WTC11 (cell line): ENCODE measurements at regions not wholly inside any gene's neighbourhood (a gene's known extent, or its start where the extent isn't known, plus 50 kb on each side); places are given as distances from the start of the nearest gene placed in this dataset.

ENCODE experiments used
- ATAC-seq: fragments of 200-7000 bp; cut with Tn5 transposase; 2 replicates; pipeline ENCODE4 v1.10.0; 2021; ENCODE audit warnings: mild to moderate bottlenecking, moderate library complexity
- CTCF ChIA-PET: fragments of 300-600 bp; sonication (Branson Sonifier 250); formaldehyde crosslinking; loops from one replicate; lab custom pipeline; 2021; ENCODE audit warnings: antibody characterized with exemption; lab: Charles Lee
- POLR2A ChIA-PET: fragments of 350-600 bp; sonication (Branson Sonifier 250); formaldehyde crosslinking; loops from one replicate; lab custom pipeline; 2021; ENCODE audit warnings: antibody characterized with exemption; lab: Charles Lee
- DNase-seq: peaks from one replicate; pipeline ENCODE4 v3.0.0; 2021; ENCODE audit warnings: low spot score
- H3K27ac Mint-ChIP-seq: 2 replicates; pipeline ENCODE4 v1.8.0; 2021; ENCODE audit warnings: mixed read lengths
- H3K27me3 Mint-ChIP-seq: 2 replicates; pipeline ENCODE4 v1.8.0; 2021; ENCODE audit warnings: low read depth, mild to moderate bottlenecking, moderate library complexity, mixed read lengths
- H3K36me3 Mint-ChIP-seq: 2 replicates; pipeline ENCODE4 v1.8.0; 2021; ENCODE audit warnings: mixed read lengths
- H3K4me1 Mint-ChIP-seq: 2 replicates; pipeline ENCODE4 v1.8.0; 2022; ENCODE audit warnings: mixed read lengths
- H3K4me3 Mint-ChIP-seq: 2 replicates; pipeline ENCODE4 v1.8.0; 2021; ENCODE audit warnings: mild to moderate bottlenecking, moderate library complexity, mixed read lengths
- H3K9me3 Mint-ChIP-seq: 2 replicates; pipeline ENCODE4 v1.8.0; 2021; ENCODE audit warnings: mixed read lengths
- E2F1 ChIP-seq: sonication (generic); formaldehyde crosslinking; IDR thresholded peaks from 2 replicates; pipeline ENCODE4 v1.8.0; 2022; ENCODE audit warnings: mild to moderate bottlenecking, missing genetic modification reagents
- JUN ChIP-seq: sonication (generic); formaldehyde crosslinking; IDR thresholded peaks from 2 replicates; pipeline ENCODE4 v1.8.0; 2023; ENCODE audit warnings: mild to moderate bottlenecking, missing genetic modification reagents
- MAX ChIP-seq: sonication (generic); formaldehyde crosslinking; IDR thresholded peaks from 2 replicates; pipeline ENCODE4 v1.8.0; 2022; ENCODE audit warnings: mild to moderate bottlenecking, missing genetic modification reagents
- OVOL2 ChIP-seq: fragments of 250-450 bp; sonication (Bioruptor Pico); IDR thresholded peaks from 2 replicates; pipeline ENCODE4 v1.9.0; 2021; ENCODE audit warnings: mild to moderate bottlenecking, borderline replicate concordance
- PRDM15 ChIP-seq: sonication (generic); formaldehyde crosslinking; IDR thresholded peaks from 2 replicates; pipeline ENCODE4 v1.8.0; 2022; ENCODE audit warnings: missing genetic modification reagents
- RELA ChIP-seq: sonication (generic); formaldehyde crosslinking; IDR thresholded peaks from 2 replicates; pipeline ENCODE4 v1.8.1; 2022; ENCODE audit warnings: missing genetic modification reagents, mild to moderate bottlenecking, borderline replicate concordance
- RORB ChIP-seq: fragments of 250-450 bp; sonication (Bioruptor Pico); IDR thresholded peaks from 2 replicates; pipeline ENCODE4 v1.9.0; 2021; ENCODE audit warnings: mild to moderate bottlenecking
- SMAD3 ChIP-seq: sonication (generic); formaldehyde crosslinking; IDR thresholded peaks from 2 replicates; pipeline ENCODE4 v1.8.0; 2022; ENCODE audit warnings: missing genetic modification reagents, mild to moderate bottlenecking, borderline replicate concordance
- STAT6 ChIP-seq: sonication (generic); formaldehyde crosslinking; conservative IDR thresholded peaks from 2 replicates; pipeline ENCODE4 v1.8.1; 2023; ENCODE audit warnings: mild to moderate bottlenecking, low read depth, missing genetic modification reagents, moderate library complexity
- ZBTB21 ChIP-seq: sonication (generic); formaldehyde crosslinking; IDR thresholded peaks from 2 replicates; pipeline ENCODE4 v1.8.1; 2023; ENCODE audit warnings: mild to moderate bottlenecking, missing genetic modification reagents, borderline replicate concordance
- ZMAT4 ChIP-seq: fragments of 250-450 bp; sonication (Bioruptor Pico); IDR thresholded peaks from 2 replicates; pipeline ENCODE4 v1.9.0; 2021; ENCODE audit warnings: mild to moderate bottlenecking
- ZNF121 ChIP-seq: sonication (generic); formaldehyde crosslinking; IDR thresholded peaks from 2 replicates; pipeline ENCODE4 v1.8.0; 2023; ENCODE audit warnings: missing genetic modification reagents
- ZNF232 ChIP-seq: sonication (generic); formaldehyde crosslinking; IDR thresholded peaks from 2 replicates; pipeline ENCODE4 v1.8.0; 2022; ENCODE audit warnings: mild to moderate bottlenecking, missing genetic modification reagents
- ZSCAN18 ChIP-seq: fragments of 250-450 bp; sonication (Bioruptor Pico); IDR thresholded peaks from 2 replicates; pipeline ENCODE4 v2.1.2; 2022; ENCODE audit warnings: mild to moderate bottlenecking, moderate library complexity
- TF ChIP-seq, protein P1 (sequence below): sonication (generic); formaldehyde crosslinking; IDR thresholded peaks from 2 replicates; pipeline ENCODE4 v1.8.1; 2022; ENCODE audit warnings: missing genetic modification reagents, borderline replicate concordance
- TF ChIP-seq, protein P2 (sequence below): sonication (generic); formaldehyde crosslinking; IDR thresholded peaks from 2 replicates; pipeline ENCODE4 v1.8.1; 2023; ENCODE audit warnings: mild to moderate bottlenecking, missing genetic modification reagents, moderate library complexity
- TF ChIP-seq, protein P3 (sequence below): sonication (generic); formaldehyde crosslinking; IDR thresholded peaks from 2 replicates; pipeline ENCODE4 v1.8.1; 2022; ENCODE audit warnings: low read depth, missing genetic modification reagents, borderline replicate concordance
- TF ChIP-seq, protein P4 (sequence below): sonication (generic); formaldehyde crosslinking; IDR thresholded peaks from 2 replicates; pipeline ENCODE4 v1.8.1; 2023; ENCODE audit warnings: mild to moderate bottlenecking, missing genetic modification reagents

DNA sequence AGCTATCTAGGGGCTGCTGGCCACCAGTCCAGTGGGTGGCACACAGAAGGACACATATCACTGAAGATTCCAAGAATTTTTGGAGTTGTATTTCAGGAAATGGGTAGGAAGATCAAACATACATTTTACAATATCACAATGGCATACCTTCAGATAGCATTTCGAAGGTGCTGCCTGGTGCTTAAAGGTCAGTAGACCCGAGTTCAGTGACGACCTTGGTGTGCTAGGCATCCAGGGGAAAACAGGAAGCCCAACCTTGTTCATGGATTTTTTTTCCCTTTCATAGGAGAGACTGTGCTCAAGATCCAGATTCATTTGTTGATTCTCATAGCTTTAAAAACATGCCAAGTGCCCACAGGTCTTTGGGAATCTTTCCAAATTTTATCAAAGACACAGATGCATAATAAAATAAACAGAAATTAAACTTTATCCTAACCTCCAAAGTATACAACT is 51.0 kb upstream of the RCBTB2 start:
- ChIA-PET CTCF (no interaction called here), POLR2A (interaction anchor here (0.6 kb wide), 1 partner anchor 27 kb away, joined by 3 read pairs; no protein-coding TSS in a partner anchor)
- Mint-ChIP-seq H3K27me3 (no peaks in the 10 kb centered on the region), H3K4me3 (no peak overlapping the region), H3K4me1 (peaks cover 13% of the 10 kb centered on the region), H3K9me3 (peaks cover 16% of the 10 kb centered on the region), H3K27ac (no peak overlapping the region), H3K36me3 (peaks cover 9% of the 10 kb centered on the region)
- DNase-seq: no peak
- ATAC-seq: no peak
- TF ChIP-seq PRDM15 (CRISPR knock-in tag) (no peak), SMAD3 (no peak), ZMAT4 (CRISPR knock-in tag) (no peak), MAX (CRISPR knock-in tag) (no peak), STAT6 (CRISPR knock-in tag) (no peak), RELA (CRISPR knock-in tag) (no peak), ZNF232 (CRISPR knock-in tag) (no peak), OVOL2 (CRISPR knock-in tag) (no peak), ZSCAN18 (CRISPR knock-in tag) (no peak), ZBTB21 (no peak), RORB (CRISPR knock-in tag) (no peak), JUN (CRISPR knock-in tag) (no peak), E2F1 (CRISPR knock-in tag) (no peak), ZNF121 (CRISPR knock-in tag) (no peak)
- TF ChIP-seq, protein P1, sequence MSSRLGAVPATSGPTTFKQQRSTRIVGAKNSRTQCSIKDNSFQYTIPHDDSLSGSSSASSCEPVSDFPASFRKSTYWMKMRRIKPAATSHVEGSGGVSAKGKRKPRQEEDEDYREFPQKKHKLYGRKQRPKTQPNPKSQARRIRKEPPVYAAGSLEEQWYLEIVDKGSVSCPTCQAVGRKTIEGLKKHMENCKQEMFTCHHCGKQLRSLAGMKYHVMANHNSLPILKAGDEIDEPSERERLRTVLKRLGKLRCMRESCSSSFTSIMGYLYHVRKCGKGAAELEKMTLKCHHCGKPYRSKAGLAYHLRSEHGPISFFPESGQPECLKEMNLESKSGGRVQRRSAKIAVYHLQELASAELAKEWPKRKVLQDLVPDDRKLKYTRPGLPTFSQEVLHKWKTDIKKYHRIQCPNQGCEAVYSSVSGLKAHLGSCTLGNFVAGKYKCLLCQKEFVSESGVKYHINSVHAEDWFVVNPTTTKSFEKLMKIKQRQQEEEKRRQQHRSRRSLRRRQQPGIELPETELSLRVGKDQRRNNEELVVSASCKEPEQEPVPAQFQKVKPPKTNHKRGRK: no peak
- TF ChIP-seq, protein P2, sequence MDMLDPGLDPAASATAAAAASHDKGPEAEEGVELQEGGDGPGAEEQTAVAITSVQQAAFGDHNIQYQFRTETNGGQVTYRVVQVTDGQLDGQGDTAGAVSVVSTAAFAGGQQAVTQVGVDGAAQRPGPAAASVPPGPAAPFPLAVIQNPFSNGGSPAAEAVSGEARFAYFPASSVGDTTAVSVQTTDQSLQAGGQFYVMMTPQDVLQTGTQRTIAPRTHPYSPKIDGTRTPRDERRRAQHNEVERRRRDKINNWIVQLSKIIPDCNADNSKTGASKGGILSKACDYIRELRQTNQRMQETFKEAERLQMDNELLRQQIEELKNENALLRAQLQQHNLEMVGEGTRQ (CRISPR knock-in tag): no peak
- TF ChIP-seq, protein P3, sequence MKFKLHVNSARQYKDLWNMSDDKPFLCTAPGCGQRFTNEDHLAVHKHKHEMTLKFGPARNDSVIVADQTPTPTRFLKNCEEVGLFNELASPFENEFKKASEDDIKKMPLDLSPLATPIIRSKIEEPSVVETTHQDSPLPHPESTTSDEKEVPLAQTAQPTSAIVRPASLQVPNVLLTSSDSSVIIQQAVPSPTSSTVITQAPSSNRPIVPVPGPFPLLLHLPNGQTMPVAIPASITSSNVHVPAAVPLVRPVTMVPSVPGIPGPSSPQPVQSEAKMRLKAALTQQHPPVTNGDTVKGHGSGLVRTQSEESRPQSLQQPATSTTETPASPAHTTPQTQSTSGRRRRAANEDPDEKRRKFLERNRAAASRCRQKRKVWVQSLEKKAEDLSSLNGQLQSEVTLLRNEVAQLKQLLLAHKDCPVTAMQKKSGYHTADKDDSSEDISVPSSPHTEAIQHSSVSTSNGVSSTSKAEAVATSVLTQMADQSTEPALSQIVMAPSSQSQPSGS (CRISPR knock-in tag): no peak
- TF ChIP-seq, protein P4, sequence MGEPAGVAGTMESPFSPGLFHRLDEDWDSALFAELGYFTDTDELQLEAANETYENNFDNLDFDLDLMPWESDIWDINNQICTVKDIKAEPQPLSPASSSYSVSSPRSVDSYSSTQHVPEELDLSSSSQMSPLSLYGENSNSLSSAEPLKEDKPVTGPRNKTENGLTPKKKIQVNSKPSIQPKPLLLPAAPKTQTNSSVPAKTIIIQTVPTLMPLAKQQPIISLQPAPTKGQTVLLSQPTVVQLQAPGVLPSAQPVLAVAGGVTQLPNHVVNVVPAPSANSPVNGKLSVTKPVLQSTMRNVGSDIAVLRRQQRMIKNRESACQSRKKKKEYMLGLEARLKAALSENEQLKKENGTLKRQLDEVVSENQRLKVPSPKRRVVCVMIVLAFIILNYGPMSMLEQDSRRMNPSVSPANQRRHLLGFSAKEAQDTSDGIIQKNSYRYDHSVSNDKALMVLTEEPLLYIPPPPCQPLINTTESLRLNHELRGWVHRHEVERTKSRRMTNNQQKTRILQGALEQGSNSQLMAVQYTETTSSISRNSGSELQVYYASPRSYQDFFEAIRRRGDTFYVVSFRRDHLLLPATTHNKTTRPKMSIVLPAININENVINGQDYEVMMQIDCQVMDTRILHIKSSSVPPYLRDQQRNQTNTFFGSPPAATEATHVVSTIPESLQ (CRISPR knock-in tag): no peak
